OCI-LY7 (cell line): ENCODE measurements at regions not wholly inside any gene's neighbourhood (a gene's known extent, or its start where the extent isn't known, plus 50 kb on each side); places are given as distances from the start of the nearest gene placed in this dataset.

Experiments
- CTCF ChIP-seq: fragments of 200-600 bp; sonication (generic); conservative IDR thresholded peaks from 2 replicates; pipeline ENCODE4 v1.5.1; 2014; ENCODE audit warnings: mild to moderate bottlenecking, antibody characterized with exemption, low read length, moderate library complexity, mixed read lengths
- EZH2phosphoT487 ChIP-seq: fragments of 200-600 bp; sonication (generic); IDR thresholded peaks from 2 replicates; pipeline ENCODE4 v1.6.1; 2018; ENCODE audit warnings: low read depth, borderline replicate concordance, mild to moderate bottlenecking, mixed run types, antibody characterized with exemption, low read length, moderate library complexity, mixed read lengths

GRCh38 chr4:125423124-125423523 lies 108.4 kb downstream of the FAT4 start:
- TF ChIP-seq CTCF (no peak), EZH2phosphoT487 (no peak)
